MM.1S (cell line): ENCODE measurements at regions not wholly inside any gene's neighbourhood (a gene's known extent, or its start where the extent isn't known, plus 50 kb on each side); places are given as distances from the start of the nearest gene placed in this dataset.
"Not testable (repeated sequence)": the region's sequence is repeated elsewhere in the genome, so short reads cannot be mapped to it uniquely, and the experiment has no call there.

Source experiments
- CTCF ChIP-seq: fragments of 300-600 bp; sonication (generic); IDR thresholded peaks from 2 replicates; pipeline ENCODE4 v1.5.1; 2016; ENCODE audit warnings: antibody characterized with exemption, low read length, mixed read lengths
- EZH2 ChIP-seq: fragments of 300-600 bp; sonication (generic); optimal IDR thresholded peaks from 2 replicates; pipeline ENCODE3; 2017; ENCODE audit warnings: low read depth, mild to moderate bottlenecking, antibody characterized with exemption, low read length, mixed read lengths
- EZH2phosphoT487 ChIP-seq: fragments of 300-600 bp; sonication (generic); IDR thresholded peaks from 2 replicates; pipeline ENCODE4 v1.6.1; 2018; ENCODE audit warnings: antibody characterized with exemption, low read length

DNA sequence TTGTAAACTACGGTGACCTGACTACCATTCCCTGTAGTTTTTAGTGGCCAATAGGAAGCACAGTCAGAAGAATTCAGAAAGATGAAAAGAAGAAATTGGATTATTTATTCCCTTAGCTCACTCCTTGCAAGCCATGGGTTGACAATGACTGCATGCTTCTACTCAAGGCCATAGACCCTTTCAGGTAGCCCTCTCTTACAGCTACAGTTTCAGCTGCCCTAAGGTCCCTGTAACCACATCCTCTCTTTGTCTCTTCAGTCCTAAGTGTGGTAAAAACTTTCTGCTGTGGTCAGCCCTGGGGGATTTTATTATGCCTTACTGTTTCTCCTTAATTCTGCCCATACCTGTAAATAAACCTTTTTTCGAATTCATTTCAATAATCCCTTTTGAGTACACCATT, 551.8 kb upstream of the TGIF2LX start:
- not testable (repeated sequence) for TF ChIP-seq CTCF, EZH2, EZH2phosphoT487
